Transverse colon (tissue), 4 donors: ENCODE measurements at regions not wholly inside any gene's neighbourhood (a gene's known extent, or its start where the extent isn't known, plus 50 kb on each side); places are given as distances from the start of the nearest gene placed in this dataset.

Experiments used
- DNase-seq: peaks from one replicate; pipeline ENCODE4 v3.0.0-alpha.2; 2019
- H3K27ac ChIP-seq, 4 donors: fragments of 200-600 bp; sonication (generic); 2 replicates each; pipeline ENCODE4 v1.5.1; 2016 to 2018; ENCODE audit warnings: inconsistent platforms in 4 of 4
- H3K27me3 ChIP-seq: fragments of 200-600 bp; sonication (generic); 2 replicates; pipeline ENCODE4 v1.5.1; 2017; ENCODE audit warnings: inconsistent platforms
- H3K36me3 ChIP-seq, 4 donors: fragments of 200-600 bp; sonication (generic); 2 replicates each; pipeline ENCODE4 v1.5.1; 2017 to 2019; ENCODE audit warnings: inconsistent platforms in 4 of 4
- H3K4me1 ChIP-seq, 4 donors: fragments of 200-600 bp; sonication (generic); 2 replicates each; pipeline ENCODE4 v1.5.1; 2017 to 2020; ENCODE audit warnings: inconsistent platforms in 4 of 4
- H3K4me3 ChIP-seq, 4 donors: fragments of 200-600 bp; sonication (generic); 1 replicate in 1 of 4; 2 replicates in 3 of 4; pipeline versions ENCODE4 v1.5.1 to v1.6.1; 2017 to 2019; ENCODE audit warnings: inconsistent platforms in 4 of 4
- H3K9me3 ChIP-seq, 2 donors: fragments of 200-600 bp; sonication (generic); 2 replicates each; pipeline ENCODE4 v1.5.1; 2017 to 2019; ENCODE audit warnings: inconsistent platforms in 2 of 2
- EP300 ChIP-seq: sonication (generic); formaldehyde crosslinking; IDR thresholded peaks from one replicate; pipeline ENCODE4 v1.6.1; 2017; ENCODE audit warnings: antibody characterized with exemption, low read depth
- POLR2A ChIP-seq: fragments of 450-650 bp; IDR thresholded peaks from one replicate; pipeline ENCODE4 v1.6.1; 2016; ENCODE audit warnings: antibody characterized with exemption, mild to moderate bottlenecking, moderate library complexity
- POLR2AphosphoS5 ChIP-seq, 3 donors: sonication (generic); formaldehyde crosslinking; IDR thresholded peaks; one replicate each; pipeline ENCODE4 v1.6.1; 2016; ENCODE audit warnings: antibody characterized with exemption in 3 of 3
- WGBS, 2 donors: methylation state at CpG; one replicate each; pipeline ENCODE4 v1.1.5; 2018; ENCODE audit warnings: low coverage in 1 of 2; 5-methylcytosine and 5-hydroxymethylcytosine counted together
- in situ Hi-C, 4 donors: fragments of 200-750 bp; cut with MboI; loops; one replicate each; pipeline versions ENCODE4 v1.15.0 to v1.15.1; 2017; ENCODE audit warnings: low sequenced_read_pairs in 3 of 4, low pct_ligation_motif_present in 1 of 4, low pct_unique_long_range_greater_than_20kb in 1 of 4
- intact Hi-C: fragments of 100-400 bp; cut with DNase I; formaldehyde crosslinking; loops from one replicate; pipeline ENCODE4 v1.15.1; 2023; ENCODE audit warnings: low total_unique reads
- TF ChIP-seq, protein P1 (sequence below), 5 experiments: fragments of 200-600 bp in 3 of 5; fragments of 450-650 bp in 2 of 5; sonication (generic) in 3 of 5; IDR thresholded peaks; 1 replicate in 2 of 5; 2 replicates in 3 of 5; pipeline ENCODE4 v1.5.1; 2016 to 2017; ENCODE audit warnings: antibody characterized with exemption in 5 of 5, inconsistent platforms in 3 of 5, mild to moderate bottlenecking in 2 of 5, moderate library complexity in 1 of 5

DNA sequence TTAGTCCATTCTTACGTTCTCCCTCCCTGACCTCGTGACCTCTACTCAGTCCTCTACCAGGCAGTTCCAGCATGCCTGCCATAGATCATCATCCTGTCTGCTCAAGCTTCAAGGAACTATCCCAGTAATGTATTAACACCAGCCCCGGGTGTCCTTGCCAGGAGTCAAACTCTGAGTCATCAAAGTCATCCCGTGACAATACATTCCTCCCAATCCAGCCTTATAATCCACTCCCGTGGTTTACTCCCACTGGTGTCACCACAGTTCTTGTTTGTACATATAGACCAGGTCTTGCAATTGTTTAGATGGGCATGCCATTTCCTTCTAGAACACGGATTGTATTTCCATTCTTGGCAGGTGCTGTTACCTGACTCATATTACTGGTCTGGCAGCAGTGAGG, 68.7 kb upstream of the TAB3 start:
- TF ChIP-seq, protein P1, sequence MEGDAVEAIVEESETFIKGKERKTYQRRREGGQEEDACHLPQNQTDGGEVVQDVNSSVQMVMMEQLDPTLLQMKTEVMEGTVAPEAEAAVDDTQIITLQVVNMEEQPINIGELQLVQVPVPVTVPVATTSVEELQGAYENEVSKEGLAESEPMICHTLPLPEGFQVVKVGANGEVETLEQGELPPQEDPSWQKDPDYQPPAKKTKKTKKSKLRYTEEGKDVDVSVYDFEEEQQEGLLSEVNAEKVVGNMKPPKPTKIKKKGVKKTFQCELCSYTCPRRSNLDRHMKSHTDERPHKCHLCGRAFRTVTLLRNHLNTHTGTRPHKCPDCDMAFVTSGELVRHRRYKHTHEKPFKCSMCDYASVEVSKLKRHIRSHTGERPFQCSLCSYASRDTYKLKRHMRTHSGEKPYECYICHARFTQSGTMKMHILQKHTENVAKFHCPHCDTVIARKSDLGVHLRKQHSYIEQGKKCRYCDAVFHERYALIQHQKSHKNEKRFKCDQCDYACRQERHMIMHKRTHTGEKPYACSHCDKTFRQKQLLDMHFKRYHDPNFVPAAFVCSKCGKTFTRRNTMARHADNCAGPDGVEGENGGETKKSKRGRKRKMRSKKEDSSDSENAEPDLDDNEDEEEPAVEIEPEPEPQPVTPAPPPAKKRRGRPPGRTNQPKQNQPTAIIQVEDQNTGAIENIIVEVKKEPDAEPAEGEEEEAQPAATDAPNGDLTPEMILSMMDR (IDR thresholded peaks at IDR 0.05) = no peak
- TF ChIP-seq EP300 (no peak), POLR2AphosphoS5 (IDR thresholded peaks at IDR 0.05) (no peak), POLR2A (no peak)
- no peaks in the 10 kb centered on the region for H3K9me3 ChIP-seq
- peaks cover 0 to 5% (median 0%) of the 10 kb centered on the region in 4 donors for H3K4me1 ChIP-seq
- no peaks in the 10 kb centered on the region for H3K27me3 ChIP-seq
- intact Hi-C loops = no loop called here
- H3K27ac ChIP-seq = no peak overlapping the region
- 63% methylated on average over 6 of the region's 6 CpGs; no CpG with 5 or more reads in 1 of the 2 donors for WGBS, 2 donors
- in situ Hi-C loops = no loop called here
- no peaks in the 10 kb centered on the region for H3K36me3 ChIP-seq
- no peak for DNase-seq
- no peak overlapping the region for H3K4me3 ChIP-seq

DNA sequence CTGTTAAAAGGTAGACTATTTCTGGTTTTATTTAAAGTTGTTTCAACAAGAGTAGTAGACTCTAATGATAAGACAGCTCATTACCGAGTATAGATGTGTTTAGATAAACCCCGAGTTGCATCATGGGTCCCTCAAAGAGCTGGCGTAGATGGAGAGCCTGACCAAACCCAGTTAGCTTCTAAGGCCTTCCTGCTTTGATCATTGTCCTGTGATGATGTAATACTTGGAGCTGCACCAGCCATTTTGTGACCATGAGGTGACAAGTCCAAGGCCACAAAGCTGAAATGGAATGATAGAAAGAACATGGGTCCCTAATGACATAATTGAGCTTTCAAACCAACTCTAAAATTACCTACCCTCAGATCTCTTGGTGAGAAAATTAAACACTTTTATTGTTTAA, 66.6 kb upstream of the TAB3 start:
- no peaks in the 10 kb centered on the region for H3K36me3 ChIP-seq
- H3K27me3 ChIP-seq = no peaks in the 10 kb centered on the region
- TF ChIP-seq POLR2A = no peak
- TF ChIP-seq, protein P1 (IDR thresholded peaks at IDR 0.05) = no peak
- TF ChIP-seq POLR2AphosphoS5 (IDR thresholded peaks at IDR 0.05) = no peak
- no peak for TF ChIP-seq EP300
- DNase-seq = no peak
- intact Hi-C loops = no loop called here
- no peak overlapping the region for H3K4me3 ChIP-seq
- in situ Hi-C loops = no loop called here
- no peaks in the 10 kb centered on the region for H3K9me3 ChIP-seq
- WGBS, 2 donors = 84% methylated on average over 3 of the region's 3 CpGs; no CpG with 5 or more reads in 1 of the 2 donors
- no peak overlapping the region for H3K27ac ChIP-seq
- no peaks in the 10 kb centered on the region for H3K4me1 ChIP-seq

DNA sequence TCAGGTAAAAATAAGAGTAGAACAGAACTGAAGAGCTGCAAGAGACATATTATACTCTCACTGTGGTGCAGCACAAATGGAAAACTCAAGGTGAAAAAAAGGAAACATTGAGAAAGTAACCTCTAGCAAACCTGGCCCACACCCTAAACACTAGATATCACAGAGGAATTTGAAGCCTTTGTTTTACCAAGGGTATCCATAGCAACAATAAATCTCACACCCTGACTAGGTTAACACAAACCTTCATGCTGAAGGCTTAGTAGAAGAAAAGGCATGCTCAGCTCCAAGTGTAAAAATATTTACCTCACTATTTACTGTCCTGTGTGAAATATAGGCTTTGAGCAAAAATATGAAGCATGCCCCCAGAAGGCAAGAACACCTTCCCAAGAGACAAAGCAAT, 61.9 kb upstream of the TAB3 start:
- no peaks in the 10 kb centered on the region for H3K4me1 ChIP-seq
- no peaks in the 10 kb centered on the region for H3K36me3 ChIP-seq
- in situ Hi-C loops (no loop called here), intact Hi-C loops (no loop called here)
- H3K27me3 ChIP-seq = no peaks in the 10 kb centered on the region
- H3K27ac ChIP-seq = no peak overlapping the region
- no peak for DNase-seq
- H3K4me3 ChIP-seq = no peak overlapping the region
- TF ChIP-seq POLR2AphosphoS5 (IDR thresholded peaks at IDR 0.05) = no peak
- TF ChIP-seq EP300 = no peak
- no peak for TF ChIP-seq POLR2A
- TF ChIP-seq, protein P1 (IDR thresholded peaks at IDR 0.05) = no peak
- H3K9me3 ChIP-seq = no peaks in the 10 kb centered on the region

DNA sequence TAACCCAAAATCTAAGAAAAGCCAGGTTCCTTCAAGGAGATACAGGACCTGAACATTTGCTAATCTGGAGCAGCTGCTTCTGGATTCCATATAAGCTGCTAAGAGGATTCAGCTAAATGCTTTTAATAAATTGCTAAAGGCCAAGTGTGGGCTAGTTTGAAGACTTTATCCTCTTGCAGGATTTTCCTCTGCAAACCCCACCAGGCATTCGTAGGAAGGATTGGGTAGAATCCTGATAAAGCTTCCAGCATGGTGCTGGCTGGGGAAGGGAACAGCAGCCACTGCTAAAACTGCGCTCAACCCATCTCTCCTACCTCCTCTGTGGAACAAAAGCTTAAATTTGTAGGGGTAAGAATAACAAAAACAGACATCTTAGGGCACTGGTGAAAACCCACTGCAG, 61.3 kb upstream of the TAB3 start:
- intact Hi-C loops = no loop called here
- no peak overlapping the region for H3K27ac ChIP-seq
- no peaks in the 10 kb centered on the region for H3K27me3 ChIP-seq
- no peak for DNase-seq
- TF ChIP-seq, protein P1 (IDR thresholded peaks at IDR 0.05) = no peak
- TF ChIP-seq POLR2A (no peak), EP300 (no peak), POLR2AphosphoS5 (IDR thresholded peaks at IDR 0.05) (no peak)
- 59 to 100% methylated on average over 1 to 2 of the region's 2 CpGs for WGBS, 2 donors
- no peaks in the 10 kb centered on the region for H3K36me3 ChIP-seq
- no peaks in the 10 kb centered on the region for H3K4me1 ChIP-seq
- in situ Hi-C loops = no loop called here
- no peak overlapping the region for H3K4me3 ChIP-seq
- no peaks in the 10 kb centered on the region for H3K9me3 ChIP-seq
